Skeletal muscle tissue (tissue), 3 donors: ENCODE measurements at regions not wholly inside any gene's neighbourhood (a gene's known extent, or its start where the extent isn't known, plus 50 kb on each side); places are given as distances from the start of the nearest gene placed in this dataset.

Experiments
- H3K27ac ChIP-seq: one replicate; pipeline ENCODE4 v1.7.0; 2013; ENCODE audit warnings: mild to moderate bottlenecking, low read depth, low read length, inconsistent platforms
- H3K27me3 ChIP-seq, 3 donors: one replicate each; pipeline ENCODE4 v1.7.0; 2013; ENCODE audit warnings: low read length in 3 of 3; ENCODE audit not compliant: control insufficient read depth in 3 of 3, insufficient read depth in 3 of 3
- H3K36me3 ChIP-seq, 3 donors: one replicate each; pipeline ENCODE4 v1.7.0; 2013; ENCODE audit warnings: low read length in 3 of 3; ENCODE audit not compliant: control insufficient read depth in 3 of 3, insufficient read depth in 3 of 3
- H3K4me1 ChIP-seq, 3 donors: one replicate each; pipeline ENCODE4 v1.7.0; 2013; ENCODE audit warnings: low read length in 3 of 3, mild to moderate bottlenecking in 3 of 3; ENCODE audit not compliant: control insufficient read depth in 3 of 3, insufficient read depth in 3 of 3
- H3K4me3 ChIP-seq, 3 donors: one replicate each; pipeline ENCODE4 v1.7.0; 2013; ENCODE audit warnings: low read length in 3 of 3
- H3K9ac ChIP-seq, 3 donors: one replicate each; pipeline ENCODE4 v1.7.0; 2013; ENCODE audit warnings: low read length in 3 of 3, mild to moderate bottlenecking in 3 of 3, moderate library complexity in 2 of 3, low read depth in 1 of 3
- H3K9me3 ChIP-seq, 3 donors: one replicate each; pipeline ENCODE4 v1.7.0; 2013; ENCODE audit warnings: low read length in 3 of 3; ENCODE audit not compliant: control insufficient read depth in 3 of 3
- donor health status: Osteomylitis.

GRCh38 chr3:43855674-43856299, 165.0 kb downstream of the ABHD5 start:
- no peak overlapping the region for H3K27ac ChIP-seq
- peaks cover 32 to 40% (median 38%) of the 10 kb centered on the region in 3 donors for H3K27me3 ChIP-seq
- H3K4me1 ChIP-seq = no peaks in the 10 kb centered on the region
- no peaks in the 10 kb centered on the region for H3K9me3 ChIP-seq
- H3K4me3 ChIP-seq = no peak overlapping the region
- H3K36me3 ChIP-seq = no peaks in the 10 kb centered on the region
- no peak overlapping the region for H3K9ac ChIP-seq

- no peak overlapping the region for H3K4me3 ChIP-seq
- H3K27me3 ChIP-seq = peaks cover 32 to 40% (median 38%) of the 10 kb centered on the region in 3 donors
- no peaks in the 10 kb centered on the region for H3K36me3 ChIP-seq
- H3K9me3 ChIP-seq = no peaks in the 10 kb centered on the region
- no peaks in the 10 kb centered on the region for H3K4me1 ChIP-seq
- no peak overlapping the region for H3K9ac ChIP-seq
- no peak overlapping the region for H3K27ac ChIP-seq
Observed at GRCh38 chr3:43856351-43856750, 165.6 kb downstream of the ABHD5 start.

- H3K27ac ChIP-seq = no peak overlapping the region
- no peaks in the 10 kb centered on the region for H3K9me3 ChIP-seq
- peaks cover 32 to 40% (median 38%) of the 10 kb centered on the region in 3 donors for H3K27me3 ChIP-seq
- H3K4me3 ChIP-seq = no peak overlapping the region
- no peak overlapping the region for H3K9ac ChIP-seq
- no peaks in the 10 kb centered on the region for H3K4me1 ChIP-seq
- no peaks in the 10 kb centered on the region for H3K36me3 ChIP-seq
Observed at GRCh38 chr3:43856761-43857160, 166.0 kb downstream of the ABHD5 start.

GRCh38 chr3:43857361-43858293, 166.9 kb downstream of the ABHD5 start:
- H3K27ac ChIP-seq = no peak overlapping the region
- H3K4me3 ChIP-seq = no peak overlapping the region
- H3K27me3 ChIP-seq = peaks cover 32 to 40% (median 38%) of the 10 kb centered on the region in 3 donors
- no peaks in the 10 kb centered on the region for H3K4me1 ChIP-seq
- H3K9ac ChIP-seq = no peak overlapping the region
- H3K36me3 ChIP-seq = no peaks in the 10 kb centered on the region
- no peaks in the 10 kb centered on the region for H3K9me3 ChIP-seq

GRCh38 chr3:43858294-43858701, 167.6 kb downstream of the ABHD5 start:
- Histone ChIP-seq H3K4me1 (no peaks in the 10 kb centered on the region), H3K27ac (no peak overlapping the region), H3K9ac (no peak overlapping the region), H3K4me3 (no peak overlapping the region), H3K36me3 (no peaks in the 10 kb centered on the region), H3K27me3 (peaks cover 32 to 40% (median 38%) of the 10 kb centered on the region in 3 donors), H3K9me3 (no peaks in the 10 kb centered on the region)

GRCh38 chr3:43859766-43860165, 169.0 kb downstream of the ABHD5 start:
- Histone ChIP-seq H3K27me3 (peaks cover 32 to 40% (median 38%) of the 10 kb centered on the region in 3 donors), H3K9me3 (no peaks in the 10 kb centered on the region)

GRCh38 chr3:43861635-43862034, 170.9 kb downstream of the ABHD5 start:
- peaks cover 16 to 26% (median 26%) of the 10 kb centered on the region in 3 donors for H3K27me3 ChIP-seq
- no peak overlapping the region for H3K9ac ChIP-seq
- no peaks in the 10 kb centered on the region for H3K4me1 ChIP-seq
- H3K9me3 ChIP-seq = no peaks in the 10 kb centered on the region
- no peak overlapping the region for H3K27ac ChIP-seq
- no peak overlapping the region for H3K4me3 ChIP-seq
- H3K36me3 ChIP-seq = no peaks in the 10 kb centered on the region

More at GRCh38 chr3:43859766-43860165, 169.0 kb downstream of the ABHD5 start:
- Histone ChIP-seq H3K36me3 (no peaks in the 10 kb centered on the region), H3K9ac (no peak overlapping the region), H3K4me1 (no peaks in the 10 kb centered on the region), H3K27ac (no peak overlapping the region), H3K4me3 (no peak overlapping the region)

GRCh38 chr3:43862470-43862869, 171.7 kb downstream of the ABHD5 start:
- H3K27me3 ChIP-seq = peaks cover 13 to 19% (median 18%) of the 10 kb centered on the region in 3 donors
- no peaks in the 10 kb centered on the region for H3K36me3 ChIP-seq
- H3K9me3 ChIP-seq = no peaks in the 10 kb centered on the region
- no peak overlapping the region for H3K4me3 ChIP-seq
- H3K9ac ChIP-seq = no peak overlapping the region
- H3K4me1 ChIP-seq = no peaks in the 10 kb centered on the region
- no peak overlapping the region for H3K27ac ChIP-seq

GRCh38 chr3:43862992-43863805, 172.5 kb downstream of the ABHD5 start:
- H3K9me3 ChIP-seq = no peaks in the 10 kb centered on the region
- no peak overlapping the region for H3K4me3 ChIP-seq
- no peaks in the 10 kb centered on the region for H3K36me3 ChIP-seq
- H3K27me3 ChIP-seq = peaks cover 8 to 12% (median 11%) of the 10 kb centered on the region in 3 donors
- no peak overlapping the region for H3K9ac ChIP-seq
- no peaks in the 10 kb centered on the region for H3K4me1 ChIP-seq
- H3K27ac ChIP-seq = no peak overlapping the region
